ENCODE measurements at regions not wholly inside any gene's neighbourhood (a gene's known extent, or its start where the extent isn't known, plus 50 kb on each side); places are given as distances from the start of the nearest gene placed in this dataset.
"Not testable (repeated sequence)": the region's sequence is repeated elsewhere in the genome, so short reads cannot be mapped to it uniquely, and the experiment has no call there.

DNA sequence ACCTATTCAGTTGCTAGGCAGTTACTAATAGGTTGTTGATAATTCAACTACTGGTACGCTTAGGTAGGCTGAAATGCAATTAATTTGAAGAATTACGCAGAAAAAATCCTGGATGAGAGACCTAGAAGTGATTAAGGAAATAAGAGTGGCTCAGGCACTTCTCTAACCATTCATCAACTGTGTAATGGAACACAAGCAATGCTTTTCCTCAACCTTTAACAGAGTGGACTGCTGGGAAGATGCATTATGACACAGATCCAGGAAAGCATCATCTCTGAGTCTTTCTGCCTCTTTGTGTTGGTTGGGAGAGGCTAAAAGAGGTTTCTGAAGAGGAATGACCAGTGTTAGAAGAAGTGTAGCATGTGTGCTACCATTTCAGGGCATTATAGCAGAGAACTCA, 992.2 kb downstream of the TSN start:
- no peak for ATAC-seq

DNA sequence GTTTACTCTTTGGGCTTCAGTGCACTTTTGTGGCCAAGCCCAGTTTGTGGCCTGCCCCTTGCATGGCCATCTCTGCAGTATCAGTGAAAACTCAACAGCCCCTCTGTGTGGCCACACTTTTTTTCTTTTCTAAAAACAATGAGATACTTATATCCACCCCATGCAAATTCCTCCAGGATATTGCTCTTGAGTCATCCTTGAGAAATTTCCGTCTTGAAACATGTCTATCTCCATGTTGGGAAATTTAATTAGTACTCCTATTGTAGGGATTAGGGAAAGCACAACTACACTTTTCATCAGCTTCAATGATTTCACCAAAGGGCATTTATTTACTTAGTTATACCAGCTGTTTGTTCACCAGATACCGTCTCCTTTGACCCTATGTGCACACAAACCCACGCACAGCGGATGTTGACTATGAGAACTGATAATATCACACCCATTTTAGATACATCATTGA, 993.1 kb downstream of the TSN start:
- ATAC-seq = no peak

DNA sequence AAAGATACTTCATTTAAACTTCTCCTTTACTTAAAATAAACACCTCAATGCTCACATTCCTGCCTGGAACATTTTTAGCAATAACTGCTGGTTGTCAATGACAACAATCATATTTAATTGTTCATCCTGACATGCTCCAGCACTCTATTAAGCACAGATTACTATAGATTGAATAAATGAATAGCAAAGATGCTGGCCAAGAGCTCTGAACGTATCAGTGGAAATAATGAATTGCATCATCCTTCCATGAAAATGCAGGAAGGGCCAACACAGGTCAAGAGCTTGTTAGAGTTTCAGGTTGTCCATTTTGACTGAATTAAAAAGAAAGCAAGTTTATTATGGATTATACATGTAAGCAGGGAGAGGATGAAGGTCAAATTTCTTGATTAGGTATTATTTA, 994.0 kb downstream of the TSN start:
- ATAC-seq = no peak

DNA sequence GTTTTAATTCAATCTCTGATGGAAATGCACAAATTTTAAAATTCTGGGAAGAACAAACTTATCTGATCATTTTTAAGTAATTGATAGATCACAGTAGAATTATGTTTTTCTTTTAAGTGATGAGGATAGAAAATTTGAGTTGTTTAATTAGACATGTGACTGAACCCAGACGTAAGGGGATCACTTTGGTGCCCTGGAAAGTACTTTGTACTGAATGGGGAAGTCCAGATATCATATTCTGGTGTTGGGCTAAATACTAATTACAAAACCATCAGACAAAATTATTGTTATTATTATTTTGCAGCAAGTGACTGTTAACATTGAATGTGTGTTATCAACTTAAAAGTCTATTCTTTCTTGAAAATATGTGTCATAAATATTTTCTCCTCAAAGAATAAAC, 994.6 kb downstream of the TSN start:
- ATAC-seq = no peak

DNA sequence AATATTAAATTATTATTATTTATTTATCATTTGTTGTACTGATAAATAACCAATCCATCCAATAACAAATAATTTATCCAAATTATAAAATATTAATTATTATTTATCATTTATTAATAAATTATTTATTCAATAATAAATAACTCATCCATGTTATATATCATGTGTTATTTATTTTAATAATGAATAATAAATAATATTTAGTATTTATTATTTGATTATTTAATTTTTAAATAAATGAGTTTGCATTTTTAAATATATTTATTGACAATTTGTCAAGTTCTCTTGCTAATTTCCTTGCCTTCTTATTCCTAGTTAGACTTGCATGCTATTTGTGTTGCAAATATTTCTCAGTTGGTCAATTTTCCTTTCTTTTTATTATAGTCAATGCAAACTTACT, 995.4 kb downstream of the TSN start:
- no peak for ATAC-seq

DNA sequence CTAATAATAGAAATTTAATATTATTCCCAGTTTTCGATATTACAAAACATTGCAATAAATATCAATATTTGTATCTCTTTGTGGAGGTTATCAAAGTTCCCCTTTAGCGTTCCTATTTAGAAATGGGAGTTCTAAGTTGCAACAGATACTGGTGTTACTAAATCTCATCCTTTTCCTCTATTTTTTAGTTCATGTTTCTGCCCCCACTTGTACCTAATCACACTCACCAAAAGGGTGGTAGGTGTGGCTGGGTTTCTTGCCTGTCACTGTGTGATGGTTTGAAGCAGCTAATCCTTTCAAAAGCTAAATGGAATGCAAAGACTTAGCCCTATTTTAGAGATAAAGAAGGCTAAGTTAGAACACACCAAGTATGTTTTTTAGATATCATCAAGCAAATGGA, 997.9 kb downstream of the TSN start:
- ATAC-seq = no peak

DNA sequence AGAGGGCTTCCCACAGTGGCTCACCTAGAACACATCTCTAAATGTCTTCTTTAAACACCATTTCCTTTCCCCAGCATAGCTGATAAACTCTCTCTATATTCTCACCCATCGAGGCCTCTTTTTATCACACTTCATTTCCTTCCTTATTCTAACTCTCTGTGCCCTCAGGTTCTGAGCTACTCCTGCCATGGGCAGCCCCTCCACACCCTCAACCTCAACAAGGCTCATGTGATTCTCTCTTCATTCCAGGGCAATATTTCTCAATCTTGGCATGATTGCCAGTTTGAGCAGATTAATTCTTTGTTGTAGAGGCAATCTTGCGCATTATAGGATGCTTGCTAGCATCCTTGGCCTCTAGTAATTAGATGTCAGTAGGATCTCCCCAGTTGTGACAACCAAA, 999.1 kb downstream of the TSN start:
- no peak for ATAC-seq

DNA sequence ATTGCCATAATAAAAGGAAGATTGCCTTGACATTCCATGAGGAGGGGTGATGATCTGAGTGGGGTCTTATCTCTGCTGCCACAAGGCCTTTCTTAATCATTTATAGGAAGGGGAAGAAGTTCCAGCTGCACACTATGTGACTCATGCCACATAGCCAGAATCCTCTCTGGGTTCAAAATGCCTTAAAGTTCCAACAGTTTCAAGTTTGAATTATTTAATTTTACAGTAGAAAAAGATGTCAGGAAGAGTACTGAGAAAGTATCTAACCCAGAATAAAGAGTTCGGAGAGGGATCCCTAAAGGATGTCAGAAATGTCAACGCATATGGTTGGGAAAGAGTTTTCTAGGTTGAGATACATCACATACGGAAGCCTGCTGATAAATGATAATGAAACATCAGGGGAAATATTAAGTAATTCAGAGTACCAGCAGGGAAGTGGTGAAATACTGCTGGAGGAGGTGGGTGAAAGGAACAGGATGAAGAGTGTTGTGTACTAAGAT, 999.9 kb downstream of the TSN start:
- no peak for ATAC-seq

DNA sequence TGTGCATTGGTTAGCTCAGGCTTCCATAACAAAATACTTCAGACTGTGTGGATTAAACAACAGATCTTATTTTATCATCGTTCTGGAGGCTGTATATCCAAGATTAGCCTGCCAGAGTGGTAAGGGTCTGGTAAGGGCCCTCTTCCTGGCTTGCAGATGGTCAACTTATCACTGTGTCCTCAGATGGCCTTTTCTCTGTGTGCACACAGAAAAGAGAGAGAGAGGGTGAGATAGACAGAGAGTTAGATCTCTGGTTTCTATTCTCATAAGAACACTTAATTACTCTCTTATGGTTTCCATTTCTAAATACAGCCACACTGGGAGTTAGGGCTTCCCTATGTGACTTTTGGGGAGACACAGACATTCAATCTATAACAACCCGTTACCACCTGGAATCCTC, 1003.5 kb downstream of the TSN start:
- no peak for ATAC-seq

DNA sequence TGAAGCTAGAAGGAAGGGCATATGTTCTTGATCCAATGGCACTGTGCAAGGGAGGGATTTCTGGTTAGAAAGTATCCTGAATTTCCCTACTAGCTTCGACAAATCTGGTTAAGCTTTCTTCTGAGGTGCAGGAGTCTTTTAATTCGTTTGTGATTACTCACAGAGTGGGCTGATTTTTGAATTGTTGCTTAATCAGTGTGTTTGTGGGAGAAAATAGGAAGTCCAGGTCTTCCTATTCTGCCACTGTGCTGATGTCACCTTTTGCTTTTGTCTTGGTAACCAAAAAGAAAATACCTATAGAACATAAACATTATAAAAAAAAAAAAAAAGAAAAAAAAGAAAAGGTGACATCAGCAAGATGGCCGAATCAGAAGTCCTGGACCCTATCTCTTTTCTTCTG, 1008.6 kb downstream of the TSN start:
- ATAC-seq = no peak

DNA sequence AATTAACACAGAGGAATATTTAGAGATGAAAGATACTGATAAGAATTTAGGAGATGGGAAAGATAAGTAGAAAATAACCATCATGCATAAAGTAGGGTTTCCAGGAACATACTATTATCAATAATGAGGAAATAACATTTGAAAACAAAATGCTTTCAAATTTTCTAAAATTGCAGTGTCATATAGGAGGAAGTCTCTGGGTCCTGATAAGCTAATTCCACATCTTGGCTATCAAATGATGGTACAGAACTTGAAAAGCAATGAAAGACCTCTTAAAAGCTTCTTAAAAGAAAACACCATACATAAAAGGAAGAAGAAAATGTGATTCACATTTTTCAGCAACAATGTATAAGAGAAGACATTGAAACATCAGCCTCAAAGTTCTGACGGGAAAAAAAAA, 1024.8 kb downstream of the TSN start:
- ATAC-seq = no peak

DNA sequence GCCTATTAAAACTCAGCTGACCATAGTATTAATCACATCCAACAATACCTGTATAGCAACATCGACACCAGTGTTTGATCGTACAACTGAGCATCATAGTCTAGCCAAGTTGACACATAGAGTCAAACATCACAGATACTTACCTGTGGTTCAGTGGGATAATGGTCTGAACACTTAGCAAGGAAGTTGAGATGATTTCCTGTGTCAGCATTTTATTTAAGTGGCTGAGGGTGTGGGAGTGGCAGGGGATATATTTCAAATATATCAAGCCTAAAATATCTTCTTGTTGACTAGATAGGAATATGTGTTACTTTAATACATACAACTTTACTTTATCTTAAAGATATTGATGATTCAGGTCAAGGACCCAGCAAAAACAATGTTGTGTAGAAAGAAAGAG, 1038.6 kb downstream of the TSN start:
- ATAC-seq = no peak

DNA sequence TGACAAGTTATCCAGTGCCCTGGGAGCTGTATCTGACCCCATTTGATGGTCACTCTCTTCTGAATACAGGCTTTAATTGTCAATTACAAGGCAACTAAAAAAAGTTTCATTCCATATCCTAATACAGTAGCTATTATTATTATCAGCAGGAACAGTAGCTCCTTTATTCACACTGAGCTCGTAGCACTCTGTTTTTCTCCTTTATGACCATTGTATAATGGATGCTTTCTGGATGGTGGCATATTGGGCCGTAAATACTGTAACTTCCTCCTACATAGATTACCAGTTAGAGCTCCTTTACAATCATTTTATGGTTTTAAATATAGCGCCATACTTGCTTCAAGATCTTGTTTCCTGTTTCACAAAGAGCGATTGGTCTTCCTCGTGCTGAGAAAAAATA, 1040.3 kb downstream of the TSN start:
- no peak for ATAC-seq

DNA sequence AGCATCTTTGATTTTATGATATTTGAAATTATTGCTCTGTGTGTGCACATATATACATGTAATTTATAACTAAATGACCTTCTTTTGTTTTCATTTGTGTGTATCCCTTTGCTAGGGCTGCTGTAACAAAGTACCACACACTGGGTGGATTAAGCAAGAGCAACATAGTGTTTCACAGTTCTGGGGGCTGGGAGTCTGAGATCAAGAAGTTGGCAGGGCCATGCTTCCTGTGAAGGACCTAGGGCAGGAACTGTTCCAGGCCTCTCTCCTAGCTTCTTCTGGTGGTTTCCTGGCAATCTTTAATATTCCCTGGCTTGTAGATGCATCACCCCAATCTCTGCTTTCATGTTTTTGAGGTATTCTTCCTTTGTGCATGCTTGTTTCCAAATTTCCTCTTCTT, 1043.9 kb downstream of the TSN start:
- ATAC-seq = no peak

DNA sequence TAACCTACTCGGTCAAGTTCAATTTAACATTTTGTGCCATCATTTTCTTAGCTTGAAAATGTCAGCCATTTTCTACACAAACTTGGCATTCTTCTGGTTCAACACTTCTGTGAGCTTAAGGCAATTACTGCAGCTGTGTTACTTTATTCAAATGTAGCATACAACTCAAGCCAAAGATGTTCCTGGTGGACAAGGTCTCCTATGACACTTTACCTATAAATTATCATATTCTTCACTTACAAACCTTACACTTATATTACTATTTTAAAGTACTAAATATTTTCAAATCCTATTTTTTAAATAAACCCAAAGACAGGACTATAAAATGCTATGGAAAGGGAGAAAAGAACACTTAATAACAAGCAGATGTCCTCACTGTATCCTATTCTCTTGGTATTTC, 1045.3 kb downstream of the TSN start:
- no peak for ATAC-seq

DNA sequence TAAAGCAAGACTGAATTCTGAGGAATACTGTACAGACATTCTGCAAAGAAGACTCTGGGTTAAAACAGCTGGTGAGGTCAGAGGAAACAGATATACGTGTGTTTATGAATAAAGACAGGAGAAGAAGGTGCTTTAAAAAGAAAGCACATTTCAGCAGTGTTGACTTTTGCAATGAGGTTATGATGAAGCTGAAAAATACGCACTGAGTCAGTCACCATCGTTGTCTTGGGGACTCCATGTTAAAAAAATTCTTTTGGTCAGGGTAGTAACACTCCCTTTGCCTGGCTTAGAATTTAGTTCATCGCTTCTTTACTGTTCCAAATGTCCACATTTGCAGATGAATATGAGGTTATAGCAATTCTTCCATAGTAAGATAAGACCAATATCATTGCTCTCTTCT, 1049.0 kb downstream of the TSN start:
- ATAC-seq = no peak

DNA sequence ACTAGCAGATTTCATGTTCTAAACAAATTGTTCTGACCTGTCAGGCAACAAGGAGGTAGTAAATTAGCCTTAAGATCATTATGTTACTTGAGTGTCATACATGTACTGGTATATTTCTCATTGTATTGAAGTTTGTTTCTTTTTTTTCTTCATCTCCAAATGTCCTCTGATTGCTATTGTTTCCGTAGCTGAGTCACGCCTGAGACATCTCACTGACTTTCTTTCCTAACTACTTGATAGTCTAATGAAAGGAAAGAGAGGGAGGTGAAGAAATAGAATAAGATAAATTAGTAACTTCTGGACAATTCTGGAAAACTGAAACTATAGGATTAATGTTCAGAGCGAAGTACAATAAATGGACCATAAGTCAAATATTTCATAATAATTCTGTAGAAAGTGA, 1049.9 kb downstream of the TSN start:
- ATAC-seq = no peak

DNA sequence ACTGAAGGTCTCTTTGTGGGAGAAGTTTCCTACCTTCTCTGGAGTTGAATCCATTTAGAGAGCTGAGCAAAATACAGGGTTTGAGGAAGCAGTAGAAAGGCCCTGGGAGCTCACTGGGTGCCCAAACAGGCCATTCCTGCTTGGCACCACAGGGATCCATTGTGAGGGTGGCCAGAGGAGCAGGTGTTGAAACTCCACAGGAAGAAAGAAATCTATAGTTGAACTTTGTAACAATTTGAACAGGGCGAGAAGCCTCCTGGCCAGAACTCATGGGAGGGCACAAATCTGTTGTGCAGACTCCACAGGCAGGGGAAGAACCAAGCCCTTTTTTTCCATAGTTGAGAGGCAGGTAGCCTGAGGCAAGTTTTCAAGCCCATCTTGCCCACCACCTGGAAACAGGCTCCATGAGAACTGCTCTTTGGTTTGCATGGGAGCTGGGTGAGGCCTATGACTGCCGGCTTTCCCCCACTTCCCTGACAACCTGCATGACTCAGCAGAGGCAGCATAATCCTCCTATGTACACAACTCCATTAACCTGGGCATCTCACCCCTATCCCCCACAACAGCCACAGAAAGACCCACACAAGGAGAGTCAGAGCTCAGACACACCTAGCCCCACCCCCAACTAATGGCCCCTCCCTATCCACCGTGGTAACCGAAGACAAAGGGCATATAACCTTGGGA, 1053.0 kb downstream of the TSN start:
- ATAC-seq = no peak

DNA sequence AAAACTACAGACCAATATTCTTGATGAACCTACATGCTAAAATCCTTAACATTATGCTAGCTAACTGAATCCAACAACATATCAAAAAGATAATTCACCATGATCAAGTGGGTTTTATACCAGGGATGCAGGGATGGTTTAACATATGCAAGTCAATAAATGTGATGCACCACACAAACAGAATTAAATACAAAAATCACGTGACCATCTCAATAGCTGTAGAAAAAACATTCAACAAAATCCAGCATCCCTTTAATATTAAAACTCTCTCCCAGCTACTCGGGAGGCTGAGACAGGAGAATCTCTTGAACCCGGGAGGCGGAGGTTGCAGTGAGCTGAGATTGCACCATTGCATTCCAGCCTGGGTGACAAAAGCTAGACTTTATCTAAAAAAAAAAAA, 1056.8 kb downstream of the TSN start:
- not testable (repeated sequence) for ATAC-seq

DNA sequence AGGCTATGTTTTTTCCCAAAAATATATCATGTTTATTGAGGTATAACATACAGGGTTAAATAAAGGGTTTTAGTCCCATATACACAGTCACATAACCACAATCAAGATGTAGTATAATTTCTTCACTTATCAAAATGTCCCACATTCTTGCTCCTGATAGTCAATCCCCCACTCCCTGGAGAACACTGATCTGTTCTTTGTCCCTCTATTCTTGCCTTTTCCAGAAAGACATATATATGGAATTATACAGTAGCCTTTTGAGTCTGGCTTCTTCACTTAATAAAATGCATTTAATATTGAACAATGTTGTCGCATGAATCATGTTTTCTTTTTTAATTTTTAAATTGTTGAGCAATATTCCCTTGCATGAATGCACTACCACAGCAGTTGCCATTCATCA, 1059.7 kb downstream of the TSN start:
- ATAC-seq = no peak

DNA sequence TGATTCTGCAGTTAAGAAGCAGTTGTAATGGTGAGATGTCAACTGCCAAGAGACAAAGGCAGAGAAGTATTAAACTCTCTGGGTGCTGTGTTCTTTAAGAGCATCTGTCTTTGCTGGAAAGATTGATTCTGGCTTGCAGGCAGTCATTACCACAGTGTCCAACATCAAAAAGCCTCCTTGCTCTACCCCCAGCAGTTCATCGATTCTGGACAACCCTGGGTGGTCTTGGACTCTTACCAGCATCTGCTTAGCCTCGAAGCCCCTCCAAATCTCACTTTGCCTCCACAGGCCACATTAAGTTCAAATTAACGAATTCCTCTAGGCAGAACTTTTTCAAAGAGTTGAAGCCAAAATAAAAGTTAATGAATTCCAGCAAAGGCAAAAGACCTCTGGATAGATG, 1061.4 kb downstream of the TSN start:
- no peak for ATAC-seq

DNA sequence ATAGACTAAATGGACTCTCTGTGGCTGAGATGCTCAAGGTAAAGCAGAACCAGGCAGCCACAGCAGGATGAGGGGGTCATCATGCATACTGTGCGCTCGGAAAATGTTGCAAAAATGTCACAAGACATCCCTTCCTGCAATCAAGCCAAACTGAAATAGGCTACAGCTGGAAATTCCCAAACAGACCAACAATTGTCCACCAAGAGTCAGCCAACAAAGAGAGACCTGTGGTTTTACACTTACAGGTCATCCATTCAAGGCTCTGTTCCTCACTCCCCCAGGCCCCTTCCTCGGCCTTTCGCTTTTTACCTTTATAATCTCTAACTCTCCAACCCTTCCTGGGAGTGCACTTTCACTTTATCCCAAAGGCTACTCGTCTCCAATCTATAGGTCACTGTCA, 1066.9 kb downstream of the TSN start:
- ATAC-seq = no peak

DNA sequence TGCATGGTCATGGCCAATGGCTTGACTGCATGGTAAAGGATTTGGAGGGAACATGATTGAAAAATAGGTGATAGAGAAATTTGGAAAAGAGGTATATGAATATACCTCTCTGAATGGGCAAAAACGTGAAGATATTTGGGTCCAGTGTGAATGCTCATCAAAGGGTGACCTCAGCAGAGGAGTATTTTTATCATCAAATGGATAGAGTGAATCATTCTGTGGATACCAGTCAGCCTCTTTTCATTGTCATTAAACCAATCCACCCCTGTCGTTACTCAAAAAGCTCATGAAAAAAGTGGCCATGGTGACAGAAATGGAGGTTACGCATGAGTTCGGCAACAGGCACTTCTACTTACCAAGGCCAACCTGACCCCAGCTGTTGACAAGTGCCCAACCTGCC, 1074.7 kb downstream of the TSN start:
- no peak for ATAC-seq

DNA sequence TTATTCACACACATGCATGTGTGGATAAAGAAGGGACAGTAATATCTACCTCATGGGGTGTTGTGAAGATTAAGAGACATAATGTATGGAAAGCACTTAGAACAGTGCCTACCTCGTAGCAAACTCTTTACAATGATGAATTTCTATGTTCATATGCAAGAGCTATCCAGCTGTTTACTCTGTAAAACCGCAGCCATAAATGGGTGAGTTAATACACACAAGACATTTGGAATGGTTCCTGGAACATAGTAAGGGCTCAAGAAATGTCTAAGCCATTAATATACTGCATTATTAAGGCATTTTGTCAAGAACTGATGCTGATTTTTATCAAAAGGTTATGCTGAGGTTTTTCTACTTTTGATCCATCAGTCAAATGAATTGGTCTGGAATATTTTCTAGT, 1076.2 kb downstream of the TSN start:
- ATAC-seq = no peak

DNA sequence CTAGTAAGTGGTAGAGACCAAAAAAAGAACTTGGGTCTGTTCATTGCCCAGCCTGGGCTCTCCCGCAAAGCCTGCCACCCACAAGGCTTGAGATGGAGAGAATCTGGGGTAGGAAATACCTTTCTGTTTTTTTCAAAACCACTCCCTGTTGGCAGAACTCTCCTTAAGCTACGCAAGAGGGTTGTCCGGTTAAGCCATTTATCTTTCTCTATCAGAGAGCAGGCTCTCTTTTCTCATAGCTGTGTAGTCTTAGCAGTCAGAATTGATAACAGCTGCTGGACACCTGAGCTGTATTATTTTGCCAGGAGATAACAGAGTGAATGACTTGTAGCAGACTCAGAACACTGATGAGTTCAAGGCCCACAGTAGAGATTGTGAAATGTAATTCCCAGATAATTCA, 1088.1 kb downstream of the TSN start:
- no peak for ATAC-seq

Measured in activated CD4-positive, CD25-positive, alpha-beta regulatory T cell treated with anti-CD3 and anti-CD28 coated beads, Interleukin-2, amount 50 U/mL, for 24 hours (primary cell).